SK-N-SH treated with all-trans-retinoic acid at 6 μM for 48 hours (cell line): ENCODE measurements at regions not wholly inside any gene's neighbourhood (a gene's known extent, or its start where the extent isn't known, plus 50 kb on each side); places are given as distances from the start of the nearest gene placed in this dataset.

Source experiments
- ESRRG ChIP-seq: fragments of 250-450 bp; sonication (Bioruptor Pico); IDR thresholded peaks from 2 replicates; pipeline ENCODE4 v1.6.1; 2021; ENCODE audit warnings: mild to moderate bottlenecking
- ISL1 ChIP-seq: fragments of 250-450 bp; sonication (Bioruptor Pico); IDR thresholded peaks from 2 replicates; pipeline ENCODE4 v2.1.2; 2022; ENCODE audit warnings: mild to moderate bottlenecking, moderate library complexity
- RARB ChIP-seq: fragments of 250-450 bp; sonication (Bioruptor Pico); IDR thresholded peaks from 2 replicates; pipeline ENCODE4 v1.8.0; 2021; ENCODE audit warnings: mild to moderate bottlenecking, moderate library complexity
- TCF4 ChIP-seq: fragments of 250-450 bp; sonication (Bioruptor Pico); IDR thresholded peaks from 2 replicates; pipeline ENCODE4 v1.8.0; 2021; ENCODE audit warnings: mild to moderate bottlenecking, moderate library complexity, borderline replicate concordance
- ZFP30 ChIP-seq: fragments of 450-650 bp; formaldehyde crosslinking; IDR thresholded peaks from 2 replicates; pipeline ENCODE4 v1.5.0; 2022; ENCODE audit warnings: mild to moderate bottlenecking, moderate library complexity
- TF ChIP-seq, protein P1 (sequence below): fragments of 250-450 bp; sonication (Bioruptor Pico); IDR thresholded peaks from 2 replicates; pipeline ENCODE4 v1.8.0; 2020; ENCODE audit warnings: mild to moderate bottlenecking, moderate library complexity, borderline replicate concordance
- TF ChIP-seq, protein P2 (sequence below): fragments of 250-450 bp; sonication (Bioruptor Pico); IDR thresholded peaks from 2 replicates; pipeline ENCODE4 v1.5.1; 2020; ENCODE audit warnings: low read depth, mild to moderate bottlenecking, moderate library complexity
- TF ChIP-seq, protein P3 (sequence below): fragments of 250-450 bp; sonication (Bioruptor Pico); IDR thresholded peaks from 2 replicates; pipeline ENCODE4 v1.5.1; 2021; ENCODE audit warnings: mild to moderate bottlenecking, moderate library complexity
- TF ChIP-seq, protein P4 (sequence below): fragments of 250-450 bp; sonication (Bioruptor Pico); IDR thresholded peaks from 2 replicates; pipeline ENCODE4 v1.8.0; 2021; ENCODE audit warnings: low read depth, mild to moderate bottlenecking, moderate library complexity, borderline replicate concordance

DNA sequence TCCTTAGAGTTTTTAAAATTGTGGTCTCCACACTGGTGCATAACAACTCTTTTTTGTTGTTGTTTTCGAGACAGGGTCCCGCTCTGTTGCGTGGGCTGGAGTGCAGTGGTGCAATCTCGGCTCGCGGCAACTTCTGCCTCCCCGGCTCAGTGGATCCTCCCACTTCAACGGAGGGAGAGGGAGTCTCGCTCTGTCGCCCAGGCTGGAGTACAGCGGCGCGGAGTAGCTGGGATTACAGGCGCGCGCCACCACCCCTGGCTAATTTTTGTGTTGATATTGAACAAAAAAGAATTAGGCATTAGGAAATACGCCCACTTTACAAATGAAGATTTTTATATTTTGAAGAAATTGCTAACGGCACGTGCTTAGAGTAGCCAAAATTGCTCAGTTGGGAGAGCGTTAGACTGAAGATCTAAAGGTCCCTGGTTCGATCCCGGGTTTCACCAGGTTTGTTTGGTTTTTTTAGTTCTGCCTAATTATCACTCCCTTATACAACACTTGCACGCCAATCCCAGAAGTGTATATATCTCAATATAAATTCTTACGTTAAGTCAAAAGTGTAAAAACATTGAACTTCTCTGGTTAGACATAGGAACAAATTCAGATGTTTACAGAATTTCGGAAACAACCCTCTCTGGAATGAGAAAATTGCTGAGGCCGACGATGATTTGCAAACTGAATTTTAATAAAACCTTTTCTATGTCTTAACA, 159.6 kb downstream of the TRIM27 start:
- TF ChIP-seq, protein P1, sequence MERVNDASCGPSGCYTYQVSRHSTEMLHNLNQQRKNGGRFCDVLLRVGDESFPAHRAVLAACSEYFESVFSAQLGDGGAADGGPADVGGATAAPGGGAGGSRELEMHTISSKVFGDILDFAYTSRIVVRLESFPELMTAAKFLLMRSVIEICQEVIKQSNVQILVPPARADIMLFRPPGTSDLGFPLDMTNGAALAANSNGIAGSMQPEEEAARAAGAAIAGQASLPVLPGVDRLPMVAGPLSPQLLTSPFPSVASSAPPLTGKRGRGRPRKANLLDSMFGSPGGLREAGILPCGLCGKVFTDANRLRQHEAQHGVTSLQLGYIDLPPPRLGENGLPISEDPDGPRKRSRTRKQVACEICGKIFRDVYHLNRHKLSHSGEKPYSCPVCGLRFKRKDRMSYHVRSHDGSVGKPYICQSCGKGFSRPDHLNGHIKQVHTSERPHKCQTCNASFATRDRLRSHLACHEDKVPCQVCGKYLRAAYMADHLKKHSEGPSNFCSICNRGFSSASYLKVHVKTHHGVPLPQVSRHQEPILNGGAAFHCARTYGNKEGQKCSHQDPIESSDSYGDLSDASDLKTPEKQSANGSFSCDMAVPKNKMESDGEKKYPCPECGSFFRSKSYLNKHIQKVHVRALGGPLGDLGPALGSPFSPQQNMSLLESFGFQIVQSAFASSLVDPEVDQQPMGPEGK (CRISPR knock-in tag), result no peak
- TF ChIP-seq TCF4 (CRISPR knock-in tag) (no peak), ZFP30 (CRISPR knock-in tag) (no peak), RARB (no peak), ESRRG (CRISPR knock-in tag) (no peak), ISL1 (CRISPR knock-in tag) (no peak)
- TF ChIP-seq, protein P2, sequence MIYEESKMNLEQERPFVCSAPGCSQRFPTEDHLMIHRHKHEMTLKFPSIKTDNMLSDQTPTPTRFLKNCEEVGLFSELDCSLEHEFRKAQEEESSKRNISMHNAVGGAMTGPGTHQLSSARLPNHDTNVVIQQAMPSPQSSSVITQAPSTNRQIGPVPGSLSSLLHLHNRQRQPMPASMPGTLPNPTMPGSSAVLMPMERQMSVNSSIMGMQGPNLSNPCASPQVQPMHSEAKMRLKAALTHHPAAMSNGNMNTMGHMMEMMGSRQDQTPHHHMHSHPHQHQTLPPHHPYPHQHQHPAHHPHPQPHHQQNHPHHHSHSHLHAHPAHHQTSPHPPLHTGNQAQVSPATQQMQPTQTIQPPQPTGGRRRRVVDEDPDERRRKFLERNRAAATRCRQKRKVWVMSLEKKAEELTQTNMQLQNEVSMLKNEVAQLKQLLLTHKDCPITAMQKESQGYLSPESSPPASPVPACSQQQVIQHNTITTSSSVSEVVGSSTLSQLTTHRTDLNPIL (CRISPR knock-in tag), result no peak
- TF ChIP-seq, protein P3, sequence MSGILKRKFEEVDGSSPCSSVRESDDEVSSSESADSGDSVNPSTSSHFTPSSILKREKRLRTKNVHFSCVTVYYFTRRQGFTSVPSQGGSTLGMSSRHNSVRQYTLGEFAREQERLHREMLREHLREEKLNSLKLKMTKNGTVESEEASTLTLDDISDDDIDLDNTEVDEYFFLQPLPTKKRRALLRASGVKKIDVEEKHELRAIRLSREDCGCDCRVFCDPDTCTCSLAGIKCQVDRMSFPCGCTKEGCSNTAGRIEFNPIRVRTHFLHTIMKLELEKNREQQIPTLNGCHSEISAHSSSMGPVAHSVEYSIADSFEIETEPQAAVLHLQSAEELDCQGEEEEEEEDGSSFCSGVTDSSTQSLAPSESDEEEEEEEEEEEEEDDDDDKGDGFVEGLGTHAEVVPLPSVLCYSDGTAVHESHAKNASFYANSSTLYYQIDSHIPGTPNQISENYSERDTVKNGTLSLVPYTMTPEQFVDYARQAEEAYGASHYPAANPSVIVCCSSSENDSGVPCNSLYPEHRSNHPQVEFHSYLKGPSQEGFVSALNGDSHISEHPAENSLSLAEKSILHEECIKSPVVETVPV (CRISPR knock-in tag), result no peak
- TF ChIP-seq, protein P4, sequence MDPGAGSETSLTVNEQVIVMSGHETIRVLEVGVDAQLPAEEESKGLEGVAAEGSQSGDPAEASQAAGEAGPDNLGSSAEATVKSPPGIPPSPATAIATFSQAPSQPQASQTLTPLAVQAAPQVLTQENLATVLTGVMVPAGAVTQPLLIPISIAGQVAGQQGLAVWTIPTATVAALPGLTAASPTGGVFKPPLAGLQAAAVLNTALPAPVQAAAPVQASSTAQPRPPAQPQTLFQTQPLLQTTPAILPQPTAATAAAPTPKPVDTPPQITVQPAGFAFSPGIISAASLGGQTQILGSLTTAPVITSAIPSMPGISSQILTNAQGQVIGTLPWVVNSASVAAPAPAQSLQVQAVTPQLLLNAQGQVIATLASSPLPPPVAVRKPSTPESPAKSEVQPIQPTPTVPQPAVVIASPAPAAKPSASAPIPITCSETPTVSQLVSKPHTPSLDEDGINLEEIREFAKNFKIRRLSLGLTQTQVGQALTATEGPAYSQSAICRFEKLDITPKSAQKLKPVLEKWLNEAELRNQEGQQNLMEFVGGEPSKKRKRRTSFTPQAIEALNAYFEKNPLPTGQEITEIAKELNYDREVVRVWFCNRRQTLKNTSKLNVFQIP (CRISPR knock-in tag), result no peak
